ENCODE measurements at regions not wholly inside any gene's neighbourhood (a gene's known extent, or its start where the extent isn't known, plus 50 kb on each side); places are given as distances from the start of the nearest gene placed in this dataset.

GRCh38 chr5:82341325-82341724 lies 63.2 kb upstream of the RPS23 start:
- FAIRE-seq (no peak), DNase-seq (ENCODE audit: low read depth in 1 of 2, low spot score in 2 of 2) (no peak)
- no peak overlapping the region for H3K9ac ChIP-seq (replicated peaks in 1 of 4; ENCODE audit: extremely low read depth in 1 of 4, low read depth in 3 of 4, low read length in 3 of 4)
- ChIA-PET CTCF (ENCODE audit: partially characterized antibody) (interaction anchor here (0.6 to 0.9 kb wide), 3 partner anchors 8 to 1163 kb away, joined by 3 read pairs; no protein-coding TSS in a partner anchor), POLR2A (ENCODE audit: partially characterized antibody) (no interaction called here)
- H3K4me2 ChIP-seq (ENCODE audit: insufficient read depth in 1 of 2, low read depth in 2 of 2, low read length in 2 of 2), result no peak overlapping the region
- H3K18ac ChIP-seq (ENCODE audit: extremely low read depth, low read length), result no peak overlapping the region
- H3K4me3 ChIP-seq (ENCODE audit: extremely low read depth in 1 of 4, insufficient read depth in 2 of 4, low read depth in 3 of 4, low read length in 4 of 4), result no peak overlapping the region
- H4K20me1 ChIP-seq (replicated peaks in 1 of 2; ENCODE audit: control insufficient read depth in 1 of 2, insufficient read depth in 2 of 2, low read length in 2 of 2), result no peaks in the 10 kb centered on the region
- no peak overlapping the region for H4K8ac ChIP-seq (ENCODE audit: extremely low read depth, insufficient read depth, low read length)
- H4K91ac ChIP-seq (replicated peaks; ENCODE audit: insufficient read length, low read length), result no peak overlapping the region
- no peak overlapping the region for H4K5ac ChIP-seq (ENCODE audit: insufficient read length, low read depth, low read length)
- no peak overlapping the region for H3K56ac ChIP-seq (replicated peaks; ENCODE audit: insufficient read length, low read depth, low read length)
- WGBS, 2 experiments (ENCODE audit: extremely low coverage in 1 of 2, insufficient coverage in 1 of 2, insufficient read length in 1 of 2, insufficient replicate concordance in 2 of 2, low coverage in 1 of 2, low lambda C conversion rate in 2 of 2, missing lambda C conversion rate in 1 of 2), result 85% methylated on average over 1 of the region's 1 CpG; no CpG with 5 or more reads in 1 of the 2 experiments
- H3K23ac ChIP-seq (ENCODE audit: insufficient read length), result no peak overlapping the region
- no peaks in the 10 kb centered on the region for H3K79me1 ChIP-seq (ENCODE audit: low read depth, low read length)
- TF ChIP-seq KDM4A (IDR thresholded peaks at IDR 0.05; ENCODE audit: low read depth, low read length, severe bottlenecking), result no peak
- TF ChIP-seq RBBP5 (IDR thresholded peaks at IDR 0.05; ENCODE audit: borderline replicate concordance, low read depth, low read length), result no peak
- TF ChIP-seq EZH2 (IDR thresholded peaks at IDR 0.05; ENCODE audit: low read depth, low read length, severe bottlenecking), result no peak
- TF ChIP-seq SAP30 (IDR thresholded peaks at IDR 0.05; ENCODE audit: insufficient read depth, insufficient replicate concordance, low read length), result no peak
- no peak for TF ChIP-seq SIX5 (IDR thresholded peaks at IDR 0.05; ENCODE audit: low read depth, low read length)
- no peak for TF ChIP-seq KDM5A (IDR thresholded peaks at IDR 0.05; ENCODE audit: low read length)
- no peak for TF ChIP-seq ASH2L (IDR thresholded peaks at IDR 0.05; ENCODE audit: low read length)
- TF ChIP-seq TAF1 (IDR thresholded peaks at IDR 0.05; ENCODE audit: low read depth, low read length), result no peak
- no peak for TF ChIP-seq SUZ12 (IDR thresholded peaks at IDR 0.05; ENCODE audit: low read length)
- H3K23me2 ChIP-seq (ENCODE audit: low read depth, low read length), result no peaks in the 10 kb centered on the region
- H3K14ac ChIP-seq (ENCODE audit: insufficient read length), result no peak overlapping the region
- no peak overlapping the region for H2AK5ac ChIP-seq (ENCODE audit: low read depth, low read length)
- H2BK12ac ChIP-seq (ENCODE audit: low read depth, low read length), result no peak overlapping the region
- H2BK5ac ChIP-seq (ENCODE audit: low read depth, low read length), result no peak overlapping the region
- H3K27ac ChIP-seq (ENCODE audit: low read depth, low read length), result no peak overlapping the region
- H2BK20ac ChIP-seq (ENCODE audit: low read length), result no peak overlapping the region
- no peaks in the 10 kb centered on the region for H3K79me2 ChIP-seq (ENCODE audit: control insufficient read depth in 1 of 2, insufficient read depth in 2 of 2, low read length in 2 of 2)
- H3K4me1 ChIP-seq (replicated peaks in 1 of 4; ENCODE audit: control insufficient read depth in 3 of 4, insufficient read depth in 4 of 4, low read length in 3 of 4), result no peaks in the 10 kb centered on the region
- H3K36me3 ChIP-seq (ENCODE audit: control insufficient read depth in 2 of 4, insufficient read depth in 4 of 4, low read length in 3 of 4), result no peaks in the 10 kb centered on the region
- H3K4ac ChIP-seq (replicated peaks; ENCODE audit: insufficient read length, low read depth, low read length), result no peak overlapping the region
- H2BK15ac ChIP-seq (ENCODE audit: low read length), result no peak overlapping the region
- peak overlapping the region; percentile 16; the same call in 1 of the 2 replicates for H2AFZ ChIP-seq (ENCODE audit: low read length)
- H3K27me3 ChIP-seq (replicated peaks in 1 of 4; ENCODE audit: control insufficient read depth in 3 of 4, extremely low read depth in 1 of 4, insufficient read depth in 3 of 4, low read length in 3 of 4), result no peaks in the 10 kb centered on the region
- no peak overlapping the region for H2BK120ac ChIP-seq (replicated peaks; ENCODE audit: low read depth, low read length)
- H3K9me3 ChIP-seq (ENCODE audit: insufficient read depth in 2 of 2, low read depth in 1 of 2, low read length in 1 of 2), result no peaks in the 10 kb centered on the region

All from H1 (cell line).